ENCODE measurements at regions not wholly inside any gene's neighbourhood (a gene's known extent, or its start where the extent isn't known, plus 50 kb on each side); places are given as distances from the start of the nearest gene placed in this dataset.

- TF ChIP-seq CTCF (IDR thresholded peaks at IDR 0.05) (no peak), POLR2A (IDR thresholded peaks at IDR 0.05) (no peak)
These were observed 2309.4 kb upstream of the ACO1 start for GRCh38 chr9:30075022-30075421.

Data from testis (tissue), 2 donors.